Caki2 (cell line): ENCODE measurements at regions not wholly inside any gene's neighbourhood (a gene's known extent, or its start where the extent isn't known, plus 50 kb on each side); places are given as distances from the start of the nearest gene placed in this dataset.

Experiments
- DNase-seq: peaks from one replicate; pipeline ENCODE4 v3.0.0-alpha.2; 2015; ENCODE audit warnings: low read depth
- in situ Hi-C: cut with HindIII; loops from 2 replicates; pipeline ENCODE4 v1.10.0; 2016; ENCODE audit warnings: low sequenced_read_pairs, low pct_unique_long_range_greater_than_20kb, mixed read lengths

DNA sequence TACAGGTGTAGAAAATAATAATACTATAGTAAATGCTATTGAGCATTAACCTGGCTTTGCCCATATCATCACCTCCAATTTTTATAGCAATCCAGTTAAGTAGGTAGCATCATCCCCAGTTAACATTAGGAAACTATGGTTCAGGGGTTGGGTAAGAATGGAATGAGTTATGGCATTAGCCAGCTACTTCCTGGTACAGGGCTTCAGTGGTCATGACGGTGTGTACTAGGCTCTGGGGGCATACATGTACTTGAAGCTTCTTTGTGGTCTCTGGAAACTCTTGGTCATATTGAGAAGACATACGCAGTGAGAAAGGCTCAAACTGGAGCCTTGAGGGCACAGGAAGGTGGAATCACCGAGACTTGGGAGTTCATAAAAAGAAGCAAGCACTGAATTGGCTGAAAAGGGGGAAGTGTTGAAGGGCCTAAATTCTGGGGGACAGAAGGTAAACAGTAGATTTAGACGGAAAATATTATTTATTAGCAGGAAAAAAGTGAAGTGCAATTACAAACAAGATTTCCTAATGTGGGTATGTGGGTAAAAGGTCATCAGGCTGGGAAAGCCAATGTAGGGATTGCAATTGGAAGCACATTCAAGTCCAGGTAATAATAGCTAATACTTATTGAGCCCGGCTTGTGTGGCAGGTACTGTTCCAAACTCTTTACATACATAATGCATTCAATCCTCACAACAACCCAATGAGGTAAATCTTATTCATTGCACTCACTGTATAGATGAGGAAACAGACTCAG lies 114.2 kb upstream of the ATP1A1 start:
- in situ Hi-C loops = no loop called here
- DNase-seq = no peak

DNA sequence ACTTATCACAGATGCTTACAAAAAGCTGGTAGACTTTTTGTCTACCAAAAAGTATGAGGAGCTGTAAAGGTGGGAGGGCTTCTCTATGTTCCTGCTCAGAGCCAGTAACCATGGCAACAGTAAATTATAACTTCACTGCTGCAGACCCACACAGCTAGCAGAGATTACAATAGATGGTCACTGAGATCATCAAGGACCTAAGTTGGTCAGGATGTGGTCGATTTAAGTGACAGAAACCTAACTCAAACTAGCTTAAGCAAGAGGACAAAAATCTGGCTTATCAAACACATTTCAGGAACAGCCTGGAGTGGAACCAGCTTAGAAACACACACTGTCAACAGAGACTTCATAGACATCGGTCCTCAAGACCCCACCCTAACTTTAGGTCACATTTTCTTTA lies 113.4 kb upstream of the ATP1A1 start:
- no peak for DNase-seq
- in situ Hi-C loops = no loop called here

DNA sequence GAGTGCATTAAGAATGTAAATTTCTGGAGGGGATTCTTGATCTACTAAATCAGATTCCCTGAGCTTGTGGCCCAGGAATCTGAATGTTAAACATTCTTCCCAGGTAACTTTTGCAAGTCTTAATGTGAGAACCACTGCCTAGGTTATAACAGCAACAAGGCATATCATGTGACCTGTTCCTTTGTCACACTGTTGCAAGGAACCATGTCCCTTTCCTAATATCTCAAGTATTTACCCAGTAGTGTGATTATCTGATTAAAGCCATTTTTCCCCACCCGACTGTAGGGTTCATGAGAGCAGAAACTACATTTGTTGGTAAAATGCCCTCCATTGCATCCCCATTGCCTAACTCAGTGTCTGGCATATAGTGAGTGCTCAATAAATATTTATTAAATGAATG lies 112.9 kb upstream of the ATP1A1 start:
- in situ Hi-C loops = no loop called here

DNA sequence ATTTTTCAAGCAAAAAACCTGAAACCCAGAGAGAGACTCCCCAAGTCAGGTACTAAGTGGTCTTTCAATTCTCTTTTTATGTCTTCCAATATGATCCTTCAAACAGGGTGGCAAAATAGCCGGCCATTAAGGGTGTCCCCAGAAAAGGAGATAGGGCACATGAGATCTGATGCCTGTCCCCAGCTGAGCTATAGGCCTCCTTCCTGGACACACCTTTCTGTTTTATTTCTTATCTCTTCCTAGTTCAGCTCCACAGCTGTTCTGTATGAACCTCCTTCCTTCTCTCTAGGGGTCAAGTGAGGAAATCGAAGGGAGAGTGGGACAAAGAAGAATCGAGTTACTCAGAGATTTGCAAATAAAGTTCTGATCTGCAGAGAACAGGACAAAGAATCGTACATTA lies 112.4 kb upstream of the ATP1A1 start:
- no peak for DNase-seq
- in situ Hi-C loops = no loop called here

More for the DNA sequence above, 112.9 kb upstream of the ATP1A1 start:
- DNase-seq = no peak

DNA sequence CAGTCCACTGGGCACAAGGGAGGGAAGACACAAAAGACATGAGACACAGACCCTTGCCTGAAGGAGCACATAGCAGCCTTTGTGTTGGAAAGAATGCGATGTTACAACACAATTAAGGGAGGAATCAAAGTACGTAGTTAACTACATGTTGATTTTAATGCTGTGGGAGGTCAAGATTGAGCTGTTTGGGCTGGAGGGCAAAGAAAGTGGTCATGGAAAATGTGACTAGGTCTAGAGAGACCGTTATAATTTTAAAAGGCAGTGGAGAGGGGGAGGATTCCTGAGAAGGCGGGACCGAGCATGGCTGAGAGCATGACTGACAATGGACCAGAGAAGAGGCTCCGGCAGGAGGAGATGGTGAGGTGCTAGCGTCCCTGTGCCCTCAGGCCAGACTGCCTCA lies 111.8 kb upstream of the ATP1A1 start:
- DNase-seq = no peak
- in situ Hi-C loops = no loop called here

DNA sequence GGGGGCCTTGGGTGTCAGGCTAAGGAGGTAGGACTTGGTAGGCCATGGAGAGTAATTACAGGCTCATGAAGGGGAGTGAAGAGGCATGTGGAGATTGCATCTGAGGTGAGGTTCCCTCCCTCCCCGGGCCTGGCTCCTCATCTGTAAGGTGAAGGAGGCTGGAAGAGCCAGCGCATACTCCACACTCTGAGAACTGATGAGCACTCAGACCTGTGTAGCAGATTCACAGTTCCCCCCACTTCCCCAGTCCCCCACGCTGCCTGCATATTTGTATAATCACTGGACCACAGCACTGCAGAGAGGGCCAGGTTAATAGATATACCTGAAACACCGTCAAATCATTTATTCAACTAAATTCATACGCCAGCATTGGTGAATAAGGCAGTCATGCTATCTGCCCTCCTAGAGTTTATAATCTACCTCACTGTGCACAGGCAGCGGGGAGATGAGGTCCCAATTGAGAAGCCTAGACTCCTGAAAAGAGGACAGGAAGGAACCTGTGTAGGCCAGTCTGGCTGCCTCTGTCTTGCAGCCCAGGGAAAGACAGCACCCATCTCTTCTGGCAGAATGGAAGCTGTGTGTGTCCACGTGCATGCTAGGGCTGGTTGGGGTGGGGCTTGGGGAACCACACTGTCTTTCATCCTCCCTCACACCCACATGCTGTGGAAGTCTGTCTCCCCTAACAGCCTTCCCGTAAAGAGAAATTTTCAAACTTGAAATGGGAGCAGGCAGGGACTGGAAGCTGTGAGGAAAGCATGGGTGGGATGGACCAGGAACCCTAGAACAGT lies 110.6 kb upstream of the ATP1A1 start:
- in situ Hi-C loops = no loop called here

DNA sequence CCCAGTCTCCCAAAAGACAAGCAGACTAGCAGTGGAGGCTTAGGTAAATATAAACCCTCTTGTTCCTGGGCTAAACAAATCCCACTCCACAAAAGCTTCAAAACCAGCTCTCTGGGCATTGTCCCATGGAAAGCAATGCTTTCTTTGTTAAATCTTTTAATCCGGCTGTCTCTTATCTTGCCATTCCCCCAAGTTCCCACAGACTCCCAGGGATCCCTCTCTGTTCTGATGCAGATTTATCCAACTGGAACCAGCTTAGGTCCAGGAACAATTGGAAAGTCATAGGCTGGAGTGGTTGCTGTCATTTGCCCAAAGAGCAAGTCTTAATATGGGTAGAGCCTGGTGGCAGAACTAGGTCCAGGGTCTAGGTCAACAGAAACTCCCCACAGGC lies 110.1 kb upstream of the ATP1A1 start:
- in situ Hi-C loops = no loop called here
- DNase-seq = no peak

More for the DNA sequence above, 110.6 kb upstream of the ATP1A1 start:
- DNase-seq = no peak

DNA sequence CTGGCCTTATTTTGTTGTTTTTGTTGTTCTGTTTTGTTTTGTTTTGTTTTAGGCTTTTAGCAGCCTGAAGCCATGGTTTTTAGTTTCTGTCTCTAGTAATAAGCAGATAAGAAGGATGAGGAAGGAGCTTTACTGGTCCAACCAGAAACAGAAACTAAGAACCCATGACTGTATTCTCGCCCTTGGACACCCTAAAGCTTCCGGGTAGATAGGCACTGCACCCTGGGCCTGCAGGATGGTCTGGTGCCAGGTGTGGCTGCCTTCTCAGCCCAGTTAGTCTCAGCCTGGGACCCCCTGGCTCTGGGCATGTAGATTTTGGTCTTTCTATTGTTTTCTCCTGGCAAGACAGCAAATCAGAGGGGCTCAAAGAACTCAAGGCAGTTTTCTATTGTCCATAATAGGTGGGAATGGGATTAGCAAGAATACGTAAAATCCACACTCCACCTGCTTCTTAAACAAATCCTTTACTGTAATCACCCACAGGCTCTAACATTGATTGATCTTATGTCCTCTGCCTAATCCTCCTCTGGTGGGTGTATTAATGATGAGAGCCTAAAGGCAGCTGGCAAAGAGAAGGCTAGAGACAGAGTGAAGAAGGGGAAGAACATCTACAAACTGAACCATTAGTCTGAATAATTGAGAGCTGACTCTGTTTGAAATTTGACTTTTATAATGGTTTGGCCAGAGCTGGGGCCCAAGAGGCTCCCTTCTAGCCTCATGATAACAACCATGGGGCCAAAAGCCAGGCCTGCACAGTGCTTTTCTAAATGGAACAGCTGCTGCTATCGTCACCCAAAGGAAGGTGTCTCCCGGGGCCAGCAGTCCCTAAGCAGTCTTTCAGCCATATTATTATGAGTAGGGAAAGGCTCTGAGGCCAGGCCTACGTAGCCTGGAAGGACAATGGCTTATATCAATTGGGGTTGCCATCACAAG lies 106.8 kb upstream of the ATP1A1 start:
- no peak for DNase-seq
- in situ Hi-C loops = no loop called here

DNA sequence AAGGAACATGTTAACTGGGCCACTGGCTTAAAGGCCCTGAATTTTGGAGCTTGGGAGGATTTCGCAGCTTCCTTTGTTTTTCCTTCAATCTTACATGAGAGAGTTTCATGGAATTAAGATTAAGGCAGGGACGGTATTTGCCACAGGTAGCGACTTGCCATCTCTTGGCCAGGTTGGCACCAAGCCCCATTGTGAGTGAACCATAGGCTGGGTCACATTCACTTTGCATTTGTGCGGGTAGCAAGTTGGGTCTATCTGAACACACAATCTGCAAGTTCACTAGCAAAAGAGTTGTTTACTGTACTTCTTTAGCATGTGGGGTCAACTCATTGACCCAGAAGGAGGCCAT lies 106.2 kb upstream of the ATP1A1 start:
- DNase-seq = no peak
- in situ Hi-C loops = no loop called here

DNA sequence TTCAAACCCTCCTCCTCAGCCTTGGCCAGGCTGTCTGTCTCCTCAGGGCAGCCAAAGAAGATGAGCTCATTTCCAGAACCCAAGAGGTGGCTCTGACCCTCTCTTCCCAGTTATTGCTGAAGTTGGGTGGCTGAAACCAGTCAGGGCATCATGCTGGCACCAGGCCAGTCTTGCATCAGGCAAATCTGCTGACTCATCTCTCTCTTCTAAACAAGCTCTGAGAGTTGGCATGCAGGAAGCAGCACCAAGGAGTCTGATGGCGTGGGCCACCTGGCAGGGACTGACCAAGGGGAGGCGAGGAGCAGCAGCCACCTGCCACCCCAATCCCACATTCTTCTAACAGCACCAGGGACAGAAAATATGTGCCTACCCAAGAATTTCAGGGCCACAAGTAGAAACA lies 104.8 kb upstream of the ATP1A1 start:
- DNase-seq = peak; percentile 65
- in situ Hi-C loops = no loop called here

DNA sequence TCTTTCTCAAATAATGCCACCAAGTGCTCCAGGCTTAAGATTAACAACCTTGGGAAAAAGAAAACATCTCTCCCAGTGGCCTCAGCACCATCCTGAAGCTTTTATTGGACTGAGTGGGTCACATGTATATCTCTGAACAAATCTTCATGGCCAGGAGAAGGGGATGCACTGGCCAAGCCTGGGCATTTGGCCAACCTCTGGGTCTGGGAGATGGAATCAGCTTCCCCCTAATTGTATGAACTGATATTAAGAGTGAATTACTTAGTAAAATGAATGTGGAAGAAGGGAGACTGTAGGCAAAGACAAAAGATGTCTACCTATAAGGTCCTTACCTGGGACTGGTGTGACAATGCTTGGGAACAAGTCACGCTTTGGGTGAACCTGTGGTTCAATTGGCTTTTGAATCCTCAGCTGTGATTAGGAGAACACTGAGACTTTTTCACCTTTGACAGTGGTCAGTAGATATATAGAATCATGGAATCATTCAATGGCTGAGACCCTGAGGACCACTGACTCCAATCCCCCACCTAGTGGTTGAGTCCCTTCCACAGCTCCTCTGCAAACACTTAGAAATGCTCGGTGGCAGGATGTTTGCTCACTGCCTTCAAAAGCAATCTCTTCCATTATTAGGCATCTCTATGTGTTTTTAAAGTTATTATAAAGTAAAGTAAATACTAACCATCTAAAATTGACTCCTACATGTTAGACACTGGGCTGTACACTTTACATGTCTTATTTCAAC lies 102.6 kb upstream of the ATP1A1 start:
- no peak for DNase-seq
- in situ Hi-C loops = no loop called here

DNA sequence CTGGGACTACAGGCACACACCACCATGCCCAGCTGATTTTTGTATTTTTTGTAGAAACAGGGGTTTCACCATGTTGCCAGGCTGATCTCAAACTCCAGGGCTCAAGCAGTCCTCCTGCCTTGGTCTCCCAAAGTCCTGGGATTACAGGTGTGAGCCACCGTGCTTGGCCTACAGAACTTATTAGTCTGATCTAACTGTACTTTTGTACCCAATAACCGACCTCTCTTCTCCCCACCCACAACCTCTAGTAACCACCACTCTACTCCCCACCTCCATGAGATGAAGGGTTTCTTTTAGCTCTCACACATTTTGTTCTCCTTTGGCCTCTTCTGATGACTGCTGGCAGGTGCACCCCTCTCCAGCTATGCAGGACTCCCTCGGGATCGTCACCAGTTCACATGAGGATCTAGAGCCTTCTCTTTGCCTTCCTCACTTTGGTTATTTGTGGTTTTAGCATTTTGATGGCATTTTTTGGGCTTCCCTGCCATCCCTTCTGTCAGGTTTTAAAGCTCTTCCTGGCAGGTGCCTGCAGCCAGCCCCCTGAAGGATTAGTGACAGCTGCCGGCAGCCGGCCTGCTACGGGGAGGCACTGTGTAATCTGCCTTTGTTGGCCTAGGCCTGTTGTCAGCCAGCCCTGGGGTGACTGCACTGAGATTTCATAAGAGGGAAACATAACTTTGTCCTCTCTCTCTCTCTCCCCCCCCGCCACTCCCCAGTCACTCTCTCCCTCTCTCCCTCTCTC lies 99.8 kb upstream of the ATP1A1 start:
- in situ Hi-C loops = no loop called here
- DNase-seq = no peak

DNA sequence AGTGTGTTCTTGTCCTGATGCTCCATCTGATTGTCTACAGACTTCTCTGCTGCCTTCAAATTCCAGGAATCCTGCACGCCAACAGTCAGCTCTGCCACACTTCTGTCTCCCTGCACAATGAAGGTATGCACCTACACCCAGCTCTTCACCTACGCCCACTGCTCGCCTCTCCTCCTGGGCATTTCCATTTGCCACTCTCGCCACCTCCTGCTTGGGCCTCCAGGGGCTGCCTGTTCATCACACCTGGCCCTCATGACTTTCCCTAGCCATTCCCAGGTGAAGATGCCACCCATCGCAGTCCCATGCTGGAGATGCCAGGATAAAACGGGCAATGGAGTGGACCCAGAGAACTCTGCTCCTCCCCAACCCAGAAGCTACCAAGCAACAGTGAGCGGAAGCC lies 96.5 kb upstream of the ATP1A1 start:
- in situ Hi-C loops = no loop called here

DNA sequence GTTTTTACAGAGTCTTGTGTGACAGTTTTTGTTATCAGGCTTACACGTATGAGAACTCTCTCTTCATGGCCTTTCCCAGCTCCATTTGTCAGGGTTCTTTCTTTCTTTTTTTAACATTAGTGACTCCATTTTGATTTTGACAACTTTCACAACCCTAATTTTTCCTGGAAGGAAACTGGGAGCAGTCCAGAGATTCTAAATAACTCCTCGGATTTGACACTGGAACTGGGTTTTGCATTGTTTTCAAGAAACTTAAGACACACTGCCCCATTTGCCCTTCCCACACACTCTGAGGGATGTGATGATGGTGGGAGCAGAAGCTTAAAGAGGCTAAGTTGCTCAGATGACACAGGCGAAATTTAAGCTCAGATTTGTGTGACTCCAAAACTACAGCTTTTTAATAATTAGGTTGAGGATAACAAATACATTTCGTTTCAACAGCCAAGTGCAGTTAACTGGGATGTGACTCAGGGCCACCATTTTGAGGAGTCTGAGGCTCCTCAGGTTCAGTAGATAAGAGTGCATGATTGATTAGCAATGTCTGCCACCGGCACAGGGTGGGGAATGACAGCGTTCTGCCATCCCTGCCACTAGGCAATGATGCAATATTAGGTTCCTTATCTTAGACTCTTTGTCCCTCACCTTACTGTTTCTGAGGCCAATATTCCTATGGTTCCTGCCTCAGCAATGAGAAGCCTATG lies 95.1 kb upstream of the ATP1A1 start:
- in situ Hi-C loops = no loop called here
- no peak for DNase-seq

More for the DNA sequence above, 96.5 kb upstream of the ATP1A1 start:
- no peak for DNase-seq

DNA sequence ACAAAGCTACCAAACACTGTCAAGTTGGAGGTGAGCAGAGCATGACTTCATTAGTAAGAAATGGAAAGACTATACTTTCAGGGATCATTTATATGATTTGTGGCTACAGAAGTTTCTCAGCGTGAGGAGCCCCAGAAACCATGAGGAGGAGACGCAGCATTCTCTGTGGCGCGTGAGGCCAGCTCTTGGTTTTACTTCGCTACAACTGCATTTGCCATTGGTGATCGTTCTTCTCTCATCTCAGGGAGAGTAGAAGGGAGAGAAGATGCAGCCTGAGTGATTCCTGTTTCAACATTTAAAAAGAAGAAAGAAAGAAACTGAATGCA lies 94.5 kb upstream of the ATP1A1 start:
- in situ Hi-C loops = no loop called here

DNA sequence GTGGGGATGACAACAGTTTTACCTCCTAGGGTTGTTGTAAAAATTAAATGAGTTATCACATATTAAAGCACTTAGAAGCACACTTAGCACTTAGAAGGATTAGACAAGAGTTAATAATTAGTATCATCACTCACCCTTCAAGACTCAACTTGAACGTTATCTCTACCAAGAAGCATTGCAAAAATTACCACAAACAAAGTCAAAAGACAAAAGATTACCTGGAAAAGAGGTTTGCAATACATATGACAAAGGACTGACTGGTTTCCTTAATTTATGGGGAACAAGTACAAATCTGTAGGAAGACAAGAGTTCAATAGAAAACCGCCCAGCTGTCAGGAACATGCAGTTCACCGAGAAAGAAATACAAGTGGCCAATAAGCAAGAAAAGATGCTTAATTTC lies 93.3 kb upstream of the ATP1A1 start:
- in situ Hi-C loops = no loop called here

More for the DNA sequence above, 94.5 kb upstream of the ATP1A1 start:
- no peak for DNase-seq

DNA sequence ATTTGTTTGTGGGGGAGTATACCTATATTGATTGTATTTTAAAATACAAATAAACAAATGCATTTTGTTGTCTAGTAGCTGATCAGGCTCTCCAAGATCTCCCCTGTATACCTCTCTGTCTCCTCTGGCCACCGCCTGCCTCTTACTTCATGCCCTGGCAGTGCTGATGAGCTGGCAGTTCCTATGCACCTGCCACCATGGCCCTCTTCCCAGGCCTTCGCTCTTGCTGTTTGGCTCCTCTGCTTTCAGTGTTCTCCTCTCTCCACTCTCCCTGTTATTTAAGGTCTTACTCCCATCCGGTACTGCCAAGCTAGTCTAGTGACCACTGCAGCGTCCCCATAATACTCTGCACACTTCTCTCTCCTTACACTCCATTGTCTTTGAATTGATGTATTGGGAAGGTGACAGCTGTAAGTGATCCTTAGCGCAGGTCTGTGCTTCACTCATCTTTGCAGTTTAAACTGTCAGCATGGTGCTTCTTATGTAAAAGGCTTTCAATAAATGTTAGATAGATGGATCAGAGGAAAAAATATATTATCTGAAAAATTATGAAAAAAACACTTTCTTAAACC lies 88.1 kb upstream of the ATP1A1 start:
- in situ Hi-C loops = no loop called here
- DNase-seq = no peak

More for the DNA sequence above, 93.3 kb upstream of the ATP1A1 start:
- DNase-seq = no peak
